HG03196 (cell line): ENCODE measurements at regions not wholly inside any gene's neighbourhood (a gene's known extent, or its start where the extent isn't known, plus 50 kb on each side); places are given as distances from the start of the nearest gene placed in this dataset.

Experiments
- ATAC-seq: cut with Tn5 transposase; IDR thresholded peaks from one replicate; pipeline ENCODE4 v1.9.1; 2021; ENCODE audit not compliant: unreplicated experiment

DNA sequence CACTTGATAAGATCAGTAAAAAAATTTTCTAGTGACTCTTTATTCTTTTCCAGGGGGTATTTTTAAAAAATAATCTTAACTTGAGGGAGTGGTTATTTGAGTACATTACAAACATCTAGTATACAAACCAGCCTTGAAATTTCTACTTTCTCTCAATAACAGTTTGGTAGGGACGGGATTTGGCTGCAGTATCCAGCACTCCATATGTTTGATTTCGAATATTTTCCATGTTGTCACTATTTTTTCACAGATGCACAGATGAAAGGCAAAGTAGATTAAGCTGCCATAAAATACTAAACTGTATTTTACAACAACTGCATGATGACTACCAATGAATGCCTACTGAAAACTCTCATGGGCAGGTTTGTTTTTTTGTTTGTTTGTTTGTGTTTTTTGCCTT lies 225.0 kb downstream of the COX7B2 start:
- ATAC-seq = no peak

DNA sequence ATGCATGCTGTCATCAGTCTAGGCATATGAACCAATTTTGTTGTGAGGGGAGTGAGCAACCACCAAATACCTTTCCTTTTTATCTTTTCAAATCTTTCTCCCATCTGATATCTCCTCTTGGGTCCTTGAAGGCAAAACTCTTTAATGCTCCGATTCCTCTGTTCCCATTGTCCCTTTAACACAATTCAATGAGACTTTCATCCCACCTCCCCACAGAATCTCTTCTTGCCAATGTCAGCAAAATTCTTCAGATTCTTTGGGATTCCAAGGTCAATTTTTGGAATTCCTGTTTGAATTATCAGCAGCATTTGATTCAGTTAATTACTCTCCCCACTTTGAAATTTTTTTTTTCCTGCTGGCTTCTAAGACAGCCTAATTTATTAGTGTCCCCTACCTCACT lies 232.7 kb downstream of the COX7B2 start:
- no peak for ATAC-seq

DNA sequence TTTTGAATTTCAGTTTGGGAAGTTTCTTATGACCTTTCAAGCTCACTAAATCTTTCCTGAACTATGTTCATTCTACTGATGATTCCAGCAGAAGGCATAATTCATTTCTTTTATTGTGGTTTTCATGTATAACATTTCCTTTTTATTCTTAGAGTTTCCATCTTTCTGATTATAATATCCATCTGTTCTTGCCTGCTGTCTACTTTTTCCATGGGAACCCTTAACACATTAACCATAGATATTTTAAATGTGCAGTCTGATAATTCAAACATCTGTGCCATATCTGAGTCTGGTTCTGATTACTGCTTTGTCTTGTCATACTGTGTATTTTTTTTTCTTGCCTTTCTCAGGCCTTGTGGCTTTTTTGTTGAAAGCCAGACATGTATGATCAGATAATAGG lies 234.7 kb downstream of the COX7B2 start:
- no peak for ATAC-seq

DNA sequence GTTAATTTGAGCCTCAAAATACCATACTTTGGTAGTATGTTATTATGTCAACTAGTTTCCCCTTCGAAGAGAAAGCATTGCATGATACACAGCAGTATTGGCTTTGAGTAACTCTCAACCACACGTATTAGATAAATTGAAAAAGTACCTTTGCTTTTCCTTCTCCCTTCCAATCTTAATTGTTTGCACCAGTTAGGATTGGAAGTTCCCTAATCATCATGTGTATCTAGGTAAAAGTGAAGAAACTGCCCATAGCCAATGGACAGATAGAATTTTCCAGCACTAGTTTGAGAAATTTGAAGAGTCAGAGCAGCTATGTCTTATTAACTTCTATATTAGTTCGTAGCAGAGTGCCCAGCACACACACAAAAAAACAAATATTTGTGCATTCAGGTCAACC lies 241.3 kb downstream of the COX7B2 start:
- no peak for ATAC-seq

DNA sequence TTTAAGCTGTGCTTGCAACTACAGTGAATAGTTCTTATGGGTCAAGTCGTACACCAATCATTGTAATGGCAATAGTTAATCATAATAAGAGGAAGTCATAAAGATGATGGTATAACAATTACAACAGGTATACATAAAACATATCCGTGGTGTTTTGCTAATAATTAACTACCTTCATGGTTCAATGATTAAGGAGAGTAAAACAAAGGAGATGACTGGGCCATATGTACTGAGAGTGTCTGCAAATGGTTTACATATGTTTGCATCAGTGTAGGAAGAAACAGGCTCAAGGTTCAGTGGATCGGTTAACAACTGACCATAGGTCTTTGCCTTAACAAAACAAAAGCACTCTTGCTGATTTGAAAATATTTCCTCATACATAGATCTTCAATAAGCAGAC lies 253.0 kb downstream of the COX7B2 start:
- ATAC-seq = no peak

DNA sequence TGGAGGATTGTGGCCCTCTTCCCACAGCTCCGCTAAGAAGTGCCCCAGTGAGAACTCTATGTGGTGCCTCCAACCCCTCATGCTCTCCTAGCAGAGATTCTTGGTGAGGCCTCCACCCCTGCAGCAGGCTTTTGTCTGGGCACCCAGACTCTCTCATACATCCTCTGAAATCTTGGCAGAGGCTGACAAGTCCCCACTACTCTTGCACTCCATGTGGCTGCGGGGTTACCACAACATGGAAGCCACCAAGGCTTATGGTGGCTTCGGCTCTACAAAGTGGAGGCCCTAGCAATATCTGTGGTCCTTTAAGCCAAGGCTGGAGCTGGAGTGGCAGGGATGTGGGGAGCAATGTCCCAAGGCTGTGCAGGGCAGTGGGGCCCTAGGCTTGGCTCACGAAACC lies 255.2 kb downstream of the COX7B2 start:
- ATAC-seq = no peak

DNA sequence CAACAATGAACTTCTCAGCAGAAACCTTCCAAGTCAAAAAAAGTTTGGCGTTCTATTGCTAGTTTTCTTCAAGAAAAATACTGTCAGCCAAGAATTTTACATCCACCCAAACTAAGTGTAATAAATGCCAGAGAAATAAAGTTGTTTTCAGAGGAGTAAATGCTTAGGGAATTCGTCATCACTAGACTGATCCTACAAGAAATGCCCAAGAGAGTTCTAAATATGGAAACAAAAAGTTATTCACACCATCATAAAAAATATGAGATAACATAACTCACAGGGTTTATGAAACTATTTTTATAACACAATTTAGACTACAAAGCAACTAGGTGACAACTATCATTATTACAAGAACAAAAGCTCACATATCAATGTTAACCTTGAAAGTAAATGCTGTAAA lies 259.5 kb upstream of the GABRA2 start:
- no peak for ATAC-seq

DNA sequence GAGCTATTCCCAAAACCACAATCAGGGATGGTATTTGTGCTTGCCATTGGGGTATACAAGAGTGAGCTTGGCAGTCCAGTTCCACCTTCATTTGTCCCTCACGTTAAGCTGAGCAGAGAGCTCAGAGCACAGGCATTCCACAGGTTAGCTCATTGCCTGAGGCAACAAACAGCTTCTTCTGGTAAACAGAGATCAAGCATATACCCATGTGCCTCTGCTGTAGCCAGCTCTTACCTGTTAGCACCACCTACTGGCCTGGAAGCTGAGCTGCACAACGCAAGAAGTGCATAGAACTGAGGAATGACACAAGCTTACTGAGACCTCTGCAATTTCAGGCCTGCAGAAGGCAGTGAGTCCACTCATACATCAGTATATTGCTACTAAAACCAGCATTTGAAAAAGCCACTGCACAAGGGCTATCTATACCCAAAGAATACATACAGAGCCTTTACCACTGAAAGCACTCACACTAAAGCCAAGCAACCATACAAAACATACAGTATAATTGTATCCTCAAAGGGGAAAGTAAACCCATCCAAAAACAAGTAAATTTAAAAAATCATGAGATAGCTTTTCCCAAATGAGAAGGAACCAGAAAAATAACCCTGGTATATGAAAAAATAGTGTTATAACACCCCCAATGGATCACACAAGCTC lies 258.3 kb upstream of the GABRA2 start:
- ATAC-seq = peak; percentile 64

DNA sequence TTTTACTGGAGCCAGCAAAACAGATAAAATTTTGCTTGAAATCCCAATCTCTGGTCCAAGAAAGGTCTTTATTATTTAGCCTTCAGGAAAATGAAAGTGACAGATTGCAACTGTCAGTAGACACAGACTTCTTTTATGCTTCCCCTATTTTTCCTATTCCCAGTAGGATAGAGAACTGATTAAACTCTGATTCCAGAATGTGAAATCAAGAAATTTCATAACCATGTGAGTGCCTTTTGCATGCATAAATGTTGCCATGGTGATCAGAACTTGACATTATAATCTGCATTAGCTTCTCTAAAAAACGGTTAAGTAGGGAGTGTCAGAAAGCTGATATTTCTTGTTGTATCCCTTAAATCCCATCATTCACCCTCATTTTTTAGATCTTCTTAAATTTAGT lies 255.2 kb upstream of the GABRA2 start:
- ATAC-seq = no peak
